Small intestine (tissue), 7 donors: ENCODE measurements at regions not wholly inside any gene's neighbourhood (a gene's known extent, or its start where the extent isn't known, plus 50 kb on each side); places are given as distances from the start of the nearest gene placed in this dataset.

Experiments
- DNase-seq, 2 donors: peaks; one replicate each; pipeline versions ENCODE4 v3.0.0 to v3.0.0-alpha.2; 2013
- FAIRE-seq: peaks from 2 replicates; lab custom pipeline; 2012; peaks lifted over from hg19 to GRCh38; lab: Jason Lieb, UNC
- H3K27ac ChIP-seq, 3 donors: one replicate each; pipeline ENCODE4 v1.5.1; 2013; ENCODE audit warnings: low read length in 2 of 3, mild to moderate bottlenecking in 2 of 3, control low read depth in 1 of 3, inconsistent platforms in 1 of 3, low read depth in 1 of 3, moderate library complexity in 1 of 3
- H3K27me3 ChIP-seq, 3 donors: one replicate each; pipeline ENCODE4 v1.6.1; 2013; ENCODE audit warnings: low read length in 3 of 3, inconsistent platforms in 1 of 3; ENCODE audit not compliant: control insufficient read depth in 3 of 3, insufficient read depth in 3 of 3
- H3K36me3 ChIP-seq, 3 donors: one replicate each; pipeline ENCODE4 v1.6.1; 2013; ENCODE audit warnings: low read length in 3 of 3, inconsistent platforms in 1 of 3, low read depth in 1 of 3, mild to moderate bottlenecking in 1 of 3, moderate library complexity in 1 of 3; ENCODE audit not compliant: control insufficient read depth in 3 of 3, insufficient read depth in 2 of 3
- H3K4me1 ChIP-seq, 3 donors: one replicate each; pipeline ENCODE4 v1.6.1; 2013; ENCODE audit warnings: low read length in 2 of 3, inconsistent platforms in 1 of 3, low read depth in 1 of 3, mild to moderate bottlenecking in 1 of 3, moderate library complexity in 1 of 3; ENCODE audit not compliant: control insufficient read depth in 3 of 3, insufficient read depth in 2 of 3
- H3K4me3 ChIP-seq, 3 donors: one replicate each; pipeline ENCODE4 v1.5.1; 2013; ENCODE audit warnings: low read length in 3 of 3, control low read depth in 1 of 3, inconsistent platforms in 1 of 3, low read depth in 1 of 3, mild to moderate bottlenecking in 1 of 3, moderate library complexity in 1 of 3
- H3K9me3 ChIP-seq, 2 donors: one replicate each; pipeline ENCODE4 v1.6.1; 2013; ENCODE audit warnings: low read depth in 1 of 2, low read length in 1 of 2; ENCODE audit not compliant: control insufficient read depth in 2 of 2, insufficient read depth in 1 of 2
- WGBS, 3 donors: extraction: QIAGEN DNeasy Blood & Tissue Kit; methylation state at CpG; one replicate each; pipeline ENCODE4 v1.1.7; 2013; 5-methylcytosine and 5-hydroxymethylcytosine counted together
- donor health status: healthy with polysubstance abuse.
- donor health status: control.
- donor health status: control.
- donor health status: Bipolar disorder and iron deficiency.
- donor health status: healthy.

DNA sequence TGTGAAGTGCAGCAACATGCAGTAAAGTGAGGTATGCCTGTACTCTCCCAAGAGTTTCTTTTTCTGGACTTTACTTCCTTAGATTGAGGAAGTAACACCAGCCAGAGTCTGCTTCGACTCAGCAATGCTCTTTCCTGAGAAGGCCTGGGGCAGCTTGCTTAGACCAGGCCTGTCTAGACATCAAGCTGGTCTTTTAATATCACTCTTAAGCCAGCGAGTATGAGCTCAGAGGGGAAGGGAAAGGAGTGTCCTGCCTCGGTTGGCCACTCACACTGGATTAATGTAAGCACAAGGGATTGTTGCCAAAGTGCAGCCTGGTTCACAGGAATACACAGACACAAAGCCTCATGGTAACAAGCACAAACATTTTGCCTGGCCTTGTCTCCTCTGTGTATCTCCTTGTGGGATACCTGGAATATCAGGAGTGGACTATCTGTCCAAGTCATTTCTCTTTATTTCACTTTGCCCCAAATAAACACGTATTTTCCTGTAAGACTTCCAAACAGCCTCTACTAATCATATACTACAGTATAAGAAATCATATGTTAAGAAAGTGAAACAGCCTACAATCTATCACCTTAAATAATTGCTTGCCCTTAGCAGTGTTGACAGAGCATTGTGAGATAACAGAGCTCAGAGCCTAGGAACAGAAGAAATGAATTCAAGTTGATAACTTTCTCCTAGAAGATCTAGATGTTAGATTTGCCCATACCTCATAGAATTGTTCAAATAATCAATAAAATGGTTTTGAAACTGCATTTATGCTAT lies 121.2 kb upstream of the DAAM1 start:
- Histone ChIP-seq H3K9me3 (peaks cover 0 to 7% of the 10 kb centered on the region in 2 donors), H3K27ac (peak overlapping the region; percentile 69 to 74 (median 72)), H3K27me3 (no peaks in the 10 kb centered on the region), H3K36me3 (no peaks in the 10 kb centered on the region), H3K4me3 (no peak overlapping the region), H3K4me1 (peaks cover 0 to 5% (median 0%) of the 10 kb centered on the region in 3 donors)
- DNase-seq (peak; percentile 73 to 79), FAIRE-seq (no peak)
- WGBS, 3 donors: 6 to 25% (median 18%) methylated on average over 4 of the region's 4 CpGs

DNA sequence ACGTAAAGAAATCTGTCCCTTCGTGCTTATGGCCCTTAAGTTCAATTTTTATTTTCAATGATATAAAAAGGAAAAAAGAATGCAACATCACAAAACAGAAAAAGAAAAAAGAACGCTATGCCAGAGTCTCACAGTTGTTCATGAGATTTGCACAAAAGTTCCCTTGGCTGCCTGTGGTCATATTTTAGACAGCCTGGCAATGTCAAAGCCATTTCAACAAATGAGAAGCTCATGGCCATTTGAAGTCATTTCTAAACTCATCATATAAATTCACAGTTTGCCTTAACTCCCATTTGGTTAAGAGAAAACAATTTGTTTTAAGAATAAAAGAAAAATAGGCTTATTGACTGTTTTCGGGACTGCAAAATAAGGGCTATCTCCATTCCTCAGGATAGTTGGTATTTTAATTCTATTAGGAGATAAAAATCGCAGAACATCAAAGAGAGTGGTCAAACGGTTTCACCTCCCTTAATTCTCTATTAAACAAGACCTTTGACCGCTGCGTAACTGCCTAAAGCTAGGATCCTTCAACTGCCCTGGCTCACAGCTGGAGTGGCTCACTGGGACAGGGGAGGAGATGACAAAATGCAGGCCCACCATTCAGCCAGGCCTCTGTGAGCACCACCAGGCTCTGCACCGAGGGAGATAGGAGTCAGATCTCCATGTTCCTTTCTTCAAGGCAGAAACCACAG lies 119.2 kb upstream of the DAAM1 start:
- peaks cover 0 to 4% of the 10 kb centered on the region in 2 donors for H3K9me3 ChIP-seq
- FAIRE-seq: no peak

DNA sequence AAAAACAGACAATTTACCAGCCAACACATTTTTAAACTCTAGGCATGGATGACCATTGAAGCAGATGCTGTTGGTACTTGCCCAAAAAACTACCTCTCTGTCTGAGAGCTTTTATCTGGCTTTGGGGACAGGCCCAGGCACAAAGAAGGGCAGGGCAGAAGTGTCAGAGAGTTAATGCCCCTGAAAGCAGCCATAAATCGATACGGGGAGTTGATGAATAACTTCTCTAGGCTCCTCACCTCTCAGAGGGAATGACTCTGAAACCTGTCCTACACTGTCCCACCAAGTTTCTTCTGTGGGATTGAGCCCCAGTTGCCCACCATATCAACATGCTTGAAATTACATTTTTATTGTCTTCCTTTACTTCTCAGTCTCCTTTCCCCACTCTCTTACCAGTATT lies 113.0 kb upstream of the DAAM1 start:
- 7 to 67% (median 39%) methylated on average over 2 of the region's 2 CpGs for WGBS, 3 donors
- Histone ChIP-seq H3K27me3 (no peaks in the 10 kb centered on the region), H3K4me1 (peaks cover 2 to 6% (median 2%) of the 10 kb centered on the region in 3 donors), H3K4me3 (no peak overlapping the region), H3K36me3 (no peaks in the 10 kb centered on the region), H3K27ac (no peak overlapping the region), H3K9me3 (no peaks in the 10 kb centered on the region)
- FAIRE-seq: no peak
- DNase-seq: peak; percentile 65 to 66

More for the DNA sequence above, 119.2 kb upstream of the DAAM1 start:
- Histone ChIP-seq H3K4me3 (no peak overlapping the region), H3K27ac (no peak overlapping the region), H3K27me3 (no peaks in the 10 kb centered on the region), H3K36me3 (no peaks in the 10 kb centered on the region), H3K4me1 (peaks cover 0 to 5% (median 0%) of the 10 kb centered on the region in 3 donors)
- DNase-seq: peak in 1 of 2 donors; percentile 10
- 62 to 65% (median 64%) methylated on average over 9 of the region's 9 CpGs for WGBS, 3 donors

DNA sequence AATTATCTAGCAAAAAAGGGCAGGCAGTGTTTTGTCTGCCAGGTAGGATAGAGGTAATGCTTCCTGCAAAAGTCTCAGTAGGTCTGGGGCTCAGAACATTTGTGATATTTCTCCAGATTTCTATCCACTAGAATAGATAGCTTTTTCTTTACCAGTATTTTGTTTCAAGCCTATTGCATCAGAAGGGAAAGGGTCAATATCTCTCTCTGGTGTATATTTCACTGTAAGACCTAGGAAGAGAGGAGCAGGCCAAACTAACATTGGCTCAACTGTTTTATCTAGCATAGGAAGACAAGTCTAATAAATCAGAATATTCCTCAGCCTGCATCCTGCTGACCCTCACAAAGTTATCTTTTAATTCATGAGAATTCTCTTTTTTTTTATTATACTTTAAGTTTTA lies 106.7 kb upstream of the DAAM1 start:
- Histone ChIP-seq H3K9me3 (no peaks in the 10 kb centered on the region), H3K4me3 (no peak overlapping the region), H3K27ac (no peak overlapping the region), H3K4me1 (no peaks in the 10 kb centered on the region), H3K27me3 (no peaks in the 10 kb centered on the region), H3K36me3 (no peaks in the 10 kb centered on the region)
- FAIRE-seq (no peak), DNase-seq (no peak)

DNA sequence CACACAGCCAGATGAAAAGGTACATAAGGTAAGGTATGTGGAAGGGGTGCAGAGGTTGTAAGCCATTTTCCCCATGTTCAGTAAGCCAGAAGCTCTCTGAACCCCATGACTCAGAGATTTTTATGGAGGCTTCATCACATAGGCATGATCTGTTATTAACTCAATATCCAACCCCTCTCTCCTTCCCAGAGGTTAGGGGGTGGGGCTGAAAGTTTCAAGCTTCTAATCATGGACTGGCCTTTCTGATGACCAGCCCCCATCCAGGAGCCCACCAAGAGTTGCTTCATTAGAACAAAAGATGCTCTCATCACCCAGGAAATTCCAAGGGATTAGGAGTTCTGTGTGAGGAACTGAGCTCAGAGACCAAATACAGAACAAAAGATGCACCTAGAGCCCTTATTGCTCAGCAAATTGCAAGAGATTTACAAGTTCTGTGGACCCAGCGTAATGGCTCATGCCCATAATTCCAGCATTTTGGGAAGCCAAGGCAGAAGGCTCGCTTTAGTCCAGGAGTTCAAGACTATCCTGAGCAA lies 103.2 kb upstream of the DAAM1 start:
- 87 to 96% (median 92%) methylated on average over 2 of the region's 2 CpGs for WGBS, 3 donors
- H3K4me1 ChIP-seq: no peaks in the 10 kb centered on the region
- H3K27me3 ChIP-seq: no peaks in the 10 kb centered on the region
- H3K4me3 ChIP-seq: no peak overlapping the region
- FAIRE-seq: no peak
- H3K9me3 ChIP-seq: no peaks in the 10 kb centered on the region
- H3K27ac ChIP-seq: no peak overlapping the region
- no peaks in the 10 kb centered on the region for H3K36me3 ChIP-seq
- DNase-seq: no peak

DNA sequence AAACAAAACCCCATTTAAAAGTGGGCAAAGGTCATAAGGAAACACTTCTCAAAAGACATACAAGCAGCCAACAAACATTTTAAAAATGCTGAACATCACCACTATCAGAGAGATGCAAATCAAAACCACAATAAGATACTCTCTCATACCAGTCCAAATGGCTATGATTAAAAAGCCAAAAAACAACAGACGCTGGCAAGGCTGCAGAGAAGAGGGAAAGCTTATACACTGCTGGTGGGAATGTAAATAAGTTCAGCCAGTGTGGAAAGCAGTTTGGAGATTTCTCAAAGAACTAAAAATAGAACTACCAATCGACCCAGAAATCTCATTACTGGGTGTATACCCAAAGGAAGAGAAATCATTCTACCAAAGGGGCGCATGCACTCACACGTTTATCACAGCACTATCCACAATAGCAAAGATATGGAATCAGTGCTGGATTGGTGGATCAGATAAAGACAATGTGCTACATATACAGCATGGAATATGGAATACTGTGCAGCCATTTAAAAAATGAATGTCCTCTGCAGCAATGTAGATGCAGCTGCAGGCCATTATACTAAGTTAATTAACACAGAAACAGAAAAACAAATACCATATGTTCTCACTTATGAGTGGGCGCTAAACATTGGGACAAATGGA lies 102.1 kb upstream of the DAAM1 start:
- H3K27ac ChIP-seq: no peak overlapping the region
- DNase-seq (no peak), FAIRE-seq (no peak)
- no peaks in the 10 kb centered on the region for H3K27me3 ChIP-seq
- no peaks in the 10 kb centered on the region for H3K36me3 ChIP-seq
- no peak overlapping the region for H3K4me3 ChIP-seq
- 51 to 71% (median 65%) methylated on average over 5 of the region's 5 CpGs for WGBS, 3 donors
- no peaks in the 10 kb centered on the region for H3K9me3 ChIP-seq
- no peaks in the 10 kb centered on the region for H3K4me1 ChIP-seq

DNA sequence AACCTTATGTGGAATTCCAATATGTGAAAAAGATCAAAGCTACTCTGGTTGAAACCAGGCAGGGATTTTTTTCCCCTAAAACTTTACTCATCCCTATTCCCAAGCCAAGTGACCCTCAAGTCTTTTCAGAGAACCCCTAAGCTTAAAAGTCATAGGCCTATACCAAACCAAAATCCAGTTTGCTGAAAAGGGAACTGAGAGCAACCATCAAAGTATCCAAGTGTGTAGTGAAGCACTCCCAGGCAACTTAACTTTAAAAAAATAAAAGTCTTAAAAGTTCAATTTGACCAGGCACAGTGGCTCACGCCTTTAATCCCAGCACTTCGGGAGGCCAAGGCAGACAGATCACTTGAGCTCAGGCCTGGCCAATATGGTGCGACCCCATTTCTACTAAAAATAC lies 101.2 kb upstream of the DAAM1 start:
- Histone ChIP-seq H3K4me1 (no peaks in the 10 kb centered on the region), H3K27me3 (no peaks in the 10 kb centered on the region), H3K9me3 (no peaks in the 10 kb centered on the region), H3K4me3 (no peak overlapping the region), H3K36me3 (no peaks in the 10 kb centered on the region), H3K27ac (no peak overlapping the region)
- DNase-seq (no peak), FAIRE-seq (no peak)
- 82 to 93% (median 89%) methylated on average over 3 of the region's 3 CpGs for WGBS, 3 donors

DNA sequence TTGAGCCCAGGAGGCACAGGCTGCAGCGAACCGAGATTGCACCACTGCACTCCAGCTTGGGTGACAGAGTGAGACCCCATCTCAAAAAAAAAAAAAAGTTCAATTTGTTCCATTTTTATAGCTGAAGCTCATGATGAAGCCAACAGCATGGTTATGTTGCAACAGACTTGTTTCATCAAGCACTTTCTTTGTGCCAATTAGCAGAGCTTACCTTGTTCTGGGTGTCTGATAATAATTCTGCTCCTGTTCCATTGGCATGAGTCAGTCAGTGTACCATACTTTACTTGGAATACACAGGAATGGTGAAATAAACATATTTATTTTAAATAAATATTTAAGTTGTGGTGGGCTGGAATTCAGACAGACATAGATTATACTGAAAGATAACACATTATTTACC lies 100.8 kb upstream of the DAAM1 start:
- Histone ChIP-seq H3K4me3 (no peak overlapping the region), H3K27me3 (peaks cover 0 to 2% (median 0%) of the 10 kb centered on the region in 3 donors), H3K4me1 (no peaks in the 10 kb centered on the region), H3K36me3 (no peaks in the 10 kb centered on the region), H3K27ac (no peak overlapping the region), H3K9me3 (no peaks in the 10 kb centered on the region)
- WGBS, 3 donors: 84 to 96% (median 95%) methylated on average over 2 of the region's 2 CpGs
- DNase-seq: no peak
- no peak for FAIRE-seq
